OCI-LY1 (cell line): ENCODE measurements at regions not wholly inside any gene's neighbourhood (a gene's known extent, or its start where the extent isn't known, plus 50 kb on each side); places are given as distances from the start of the nearest gene placed in this dataset.

Experiments used
- H2AFZ ChIP-seq: fragments of 200-600 bp; sonication (generic), shearing (Covaris generic); 2 replicates; pipeline ENCODE4 v1.6.0; 2014; ENCODE audit warnings: antibody characterized with exemption, mild to moderate bottlenecking, low read length
- H3F3A ChIP-seq: fragments of 200-600 bp; sonication (generic), shearing (Covaris generic); 2 replicates; pipeline ENCODE4 v1.6.0; 2014; ENCODE audit warnings: mild to moderate bottlenecking, antibody characterized with exemption, low read length, moderate library complexity; ENCODE audit not compliant: insufficient read depth
- H3K27ac ChIP-seq: fragments of 200-600 bp; sonication (generic); 2 replicates; pipeline ENCODE4 v1.5.1; 2014; ENCODE audit warnings: low read length, mixed run types, mild to moderate bottlenecking, low read depth; ENCODE audit not compliant: poor library complexity, severe bottlenecking
- H3K27me3 ChIP-seq: fragments of 200-600 bp; sonication (generic); 2 replicates; pipeline ENCODE4 v1.6.0; 2014; ENCODE audit warnings: antibody characterized with exemption, mild to moderate bottlenecking, low read length, moderate library complexity; ENCODE audit not compliant: insufficient read depth
- H3K36me3 ChIP-seq: fragments of 200-600 bp; sonication (generic); 2 replicates; pipeline ENCODE4 v1.6.1; 2014; ENCODE audit warnings: mild to moderate bottlenecking, antibody characterized with exemption, low read length, moderate library complexity, mixed read lengths; ENCODE audit not compliant: insufficient read depth
- H3K4me1 ChIP-seq: fragments of 200-600 bp; sonication (generic); 2 replicates; pipeline ENCODE4 v1.5.1; 2014; ENCODE audit warnings: mild to moderate bottlenecking, low read length, moderate library complexity; ENCODE audit not compliant: insufficient read depth, severe bottlenecking
- H3K4me2 ChIP-seq: fragments of 200-600 bp; sonication (generic), shearing (Covaris generic); 2 replicates; pipeline ENCODE4 v1.6.1; 2014; ENCODE audit warnings: low read length
- H3K4me3 ChIP-seq: fragments of 200-600 bp; sonication (generic); 2 replicates; pipeline ENCODE4 v1.5.1; 2014; ENCODE audit warnings: low read length, low read depth, mild to moderate bottlenecking, mixed read lengths; ENCODE audit not compliant: poor library complexity, severe bottlenecking
- H3K79me2 ChIP-seq: fragments of 200-600 bp; shearing (Covaris generic); 2 replicates; pipeline ENCODE4 v1.6.1; 2016; ENCODE audit warnings: mixed run types, low read length, mixed read lengths; ENCODE audit not compliant: insufficient read depth
- H3K9ac ChIP-seq: fragments of 200-600 bp; sonication (generic), shearing (Covaris generic); 2 replicates; pipeline ENCODE4 v1.6.1; 2014; ENCODE audit warnings: mild to moderate bottlenecking, low read length, mixed read lengths
- H3K9me2 ChIP-seq: fragments of 200-600 bp; sonication (generic), shearing (Covaris generic); 2 replicates; pipeline ENCODE4 v1.6.1; 2014; ENCODE audit warnings: low read depth, mild to moderate bottlenecking, low read length, mixed read lengths
- H3K9me3 ChIP-seq: fragments of 200-600 bp; shearing (Covaris generic); 2 replicates; pipeline ENCODE4 v1.6.1; 2014; ENCODE audit warnings: low read length, mixed read lengths
- H4K20me1 ChIP-seq: fragments of 200-600 bp; sonication (generic), shearing (Covaris generic); 2 replicates; pipeline ENCODE4 v1.6.0; 2016; ENCODE audit warnings: mild to moderate bottlenecking, low read length; ENCODE audit not compliant: insufficient read depth
- EZH2 ChIP-seq: fragments of 200-600 bp; sonication (generic), shearing (Covaris generic); IDR thresholded peaks from 2 replicates; pipeline ENCODE4 v1.8.0; 2017; ENCODE audit warnings: borderline replicate concordance, mixed run types, mild to moderate bottlenecking, antibody characterized with exemption, low read length, moderate library complexity, mixed read lengths
- TF ChIP-seq, protein P1 (sequence below): fragments of 200-600 bp; sonication (generic), shearing (Covaris generic); IDR thresholded peaks from 2 replicates; pipeline ENCODE4 v1.5.1; 2017; ENCODE audit warnings: mild to moderate bottlenecking, antibody characterized with exemption, low read length, moderate library complexity, mixed read lengths

DNA sequence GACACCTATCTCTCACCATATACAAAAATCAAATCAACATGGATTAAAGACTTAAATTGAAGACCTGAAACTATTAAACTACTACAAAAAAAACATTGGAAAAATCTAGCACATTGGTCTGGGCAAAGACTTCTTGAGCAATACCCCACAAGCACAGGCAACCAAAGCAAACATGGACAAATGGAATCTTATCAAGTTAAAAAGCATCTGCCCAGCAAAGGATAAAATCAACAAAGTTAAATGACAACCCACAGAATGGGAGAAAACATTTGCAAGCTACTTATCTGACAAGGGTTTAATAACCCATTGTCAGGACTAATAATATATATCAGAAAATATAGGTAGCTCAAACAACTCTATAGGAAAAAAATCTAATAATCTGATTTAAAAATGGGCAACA, 415.6 kb downstream of the KLHL13 start:
- Histone ChIP-seq H3K27ac (no peak overlapping the region), H3K79me2 (no peaks in the 10 kb centered on the region), H2AFZ (no peak overlapping the region), H3K9me3 (no peaks in the 10 kb centered on the region), H3K27me3 (no peaks in the 10 kb centered on the region), H3K4me2 (no peak overlapping the region), H3K36me3 (no peaks in the 10 kb centered on the region), H3F3A (no peaks in the 10 kb centered on the region), H3K9ac (no peak overlapping the region), H3K4me3 (no peak overlapping the region), H3K9me2 (no peaks in the 10 kb centered on the region), H4K20me1 (no peaks in the 10 kb centered on the region), H3K4me1 (no peaks in the 10 kb centered on the region)
- no peak for TF ChIP-seq EZH2
- TF ChIP-seq, protein P1, sequence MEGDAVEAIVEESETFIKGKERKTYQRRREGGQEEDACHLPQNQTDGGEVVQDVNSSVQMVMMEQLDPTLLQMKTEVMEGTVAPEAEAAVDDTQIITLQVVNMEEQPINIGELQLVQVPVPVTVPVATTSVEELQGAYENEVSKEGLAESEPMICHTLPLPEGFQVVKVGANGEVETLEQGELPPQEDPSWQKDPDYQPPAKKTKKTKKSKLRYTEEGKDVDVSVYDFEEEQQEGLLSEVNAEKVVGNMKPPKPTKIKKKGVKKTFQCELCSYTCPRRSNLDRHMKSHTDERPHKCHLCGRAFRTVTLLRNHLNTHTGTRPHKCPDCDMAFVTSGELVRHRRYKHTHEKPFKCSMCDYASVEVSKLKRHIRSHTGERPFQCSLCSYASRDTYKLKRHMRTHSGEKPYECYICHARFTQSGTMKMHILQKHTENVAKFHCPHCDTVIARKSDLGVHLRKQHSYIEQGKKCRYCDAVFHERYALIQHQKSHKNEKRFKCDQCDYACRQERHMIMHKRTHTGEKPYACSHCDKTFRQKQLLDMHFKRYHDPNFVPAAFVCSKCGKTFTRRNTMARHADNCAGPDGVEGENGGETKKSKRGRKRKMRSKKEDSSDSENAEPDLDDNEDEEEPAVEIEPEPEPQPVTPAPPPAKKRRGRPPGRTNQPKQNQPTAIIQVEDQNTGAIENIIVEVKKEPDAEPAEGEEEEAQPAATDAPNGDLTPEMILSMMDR: no peak

DNA sequence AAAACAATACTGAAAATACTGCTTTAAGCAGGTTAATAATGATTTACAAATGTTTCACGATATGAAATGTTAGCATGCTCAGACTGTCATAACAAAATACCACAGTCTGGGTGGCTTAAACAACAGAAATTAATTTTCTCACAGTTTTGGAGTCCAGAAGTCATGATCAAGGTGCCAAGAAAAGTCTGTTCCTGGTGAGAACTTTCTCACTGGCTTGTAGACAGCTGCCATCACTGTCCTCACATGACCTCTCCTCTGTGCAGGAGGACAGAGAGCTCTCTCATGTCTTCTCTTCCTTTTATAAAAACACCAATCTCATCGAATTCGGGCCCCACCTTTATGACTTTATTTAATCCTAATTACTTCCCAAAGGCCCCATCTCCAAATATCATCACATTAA, 426.7 kb downstream of the KLHL13 start:
- no peak overlapping the region for H2AFZ ChIP-seq
- no peak overlapping the region for H3K27ac ChIP-seq
- no peaks in the 10 kb centered on the region for H3F3A ChIP-seq
- TF ChIP-seq EZH2: no peak
- TF ChIP-seq, protein P1: no peak
- H3K36me3 ChIP-seq: no peaks in the 10 kb centered on the region
- H3K27me3 ChIP-seq: no peaks in the 10 kb centered on the region
- no peaks in the 10 kb centered on the region for H3K9me2 ChIP-seq
- H4K20me1 ChIP-seq: no peaks in the 10 kb centered on the region
- no peaks in the 10 kb centered on the region for H3K9me3 ChIP-seq
- H3K4me3 ChIP-seq: no peak overlapping the region
- no peaks in the 10 kb centered on the region for H3K79me2 ChIP-seq
- no peak overlapping the region for H3K9ac ChIP-seq
- H3K4me2 ChIP-seq: no peak overlapping the region
- no peaks in the 10 kb centered on the region for H3K4me1 ChIP-seq

DNA sequence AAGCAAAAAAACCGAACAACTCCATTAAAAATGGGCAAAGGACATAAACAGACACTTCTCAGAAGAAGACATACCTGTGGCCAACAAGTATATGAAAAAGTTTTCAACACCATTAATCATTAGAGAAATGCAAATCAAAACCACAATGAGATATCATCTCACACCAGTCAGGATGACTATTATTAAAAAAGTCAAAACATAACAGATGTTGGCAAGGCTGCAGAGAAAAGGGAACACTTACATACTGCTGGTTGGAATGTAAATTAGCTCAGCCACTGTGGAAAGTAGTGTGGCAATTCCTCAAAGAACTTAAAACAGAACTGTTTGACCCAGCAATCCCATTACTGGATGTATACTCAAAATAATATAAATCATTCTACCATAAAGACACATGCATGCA, 436.3 kb downstream of the KLHL13 start:
- no peaks in the 10 kb centered on the region for H3K4me1 ChIP-seq
- no peak overlapping the region for H3K4me3 ChIP-seq
- H3K79me2 ChIP-seq: no peaks in the 10 kb centered on the region
- no peaks in the 10 kb centered on the region for H3K36me3 ChIP-seq
- H3K9me2 ChIP-seq: no peaks in the 10 kb centered on the region
- no peak overlapping the region for H3K4me2 ChIP-seq
- no peaks in the 10 kb centered on the region for H3K27me3 ChIP-seq
- no peaks in the 10 kb centered on the region for H4K20me1 ChIP-seq
- no peaks in the 10 kb centered on the region for H3F3A ChIP-seq
- H3K9ac ChIP-seq: no peak overlapping the region
- H2AFZ ChIP-seq: no peak overlapping the region
- H3K9me3 ChIP-seq: no peaks in the 10 kb centered on the region
- no peak overlapping the region for H3K27ac ChIP-seq
- no peak for TF ChIP-seq EZH2
- TF ChIP-seq, protein P1: no peak
